SH-SY5Y (cell line): ENCODE measurements at regions not wholly inside any gene's neighbourhood (a gene's known extent, or its start where the extent isn't known, plus 50 kb on each side); places are given as distances from the start of the nearest gene placed in this dataset.

Source experiments
- GATA2 ChIP-seq: IDR thresholded peaks from 2 replicates; pipeline ENCODE4 v1.6.1; 2011; ENCODE audit warnings: mild to moderate bottlenecking, low read depth, low read length
- GATA3 ChIP-seq: IDR thresholded peaks from 2 replicates; pipeline ENCODE4 v1.6.1; 2011; ENCODE audit warnings: low read depth, mild to moderate bottlenecking, low read length, moderate library complexity

DNA sequence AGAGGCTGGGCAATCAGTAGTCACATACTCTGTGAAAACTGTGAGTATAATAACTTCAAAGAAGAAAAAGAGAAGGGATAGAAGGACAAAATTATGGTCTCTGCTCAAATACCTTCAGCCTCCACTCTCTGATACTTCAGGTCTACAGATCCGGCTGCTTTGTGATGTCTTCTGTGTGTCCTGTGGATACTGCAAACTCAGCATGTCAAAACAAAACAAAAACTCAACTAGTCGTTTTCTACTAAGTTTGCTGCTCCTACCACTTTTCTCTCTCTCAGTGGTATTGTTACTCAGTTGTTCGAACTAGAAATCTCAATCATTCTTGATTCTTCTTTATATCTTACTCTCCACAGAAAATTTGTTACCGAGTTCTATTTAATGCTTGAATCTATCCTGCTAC lies 202.4 kb upstream of the ANK2 start:
- TF ChIP-seq GATA2 (no peak), GATA3 (no peak)
